Right cardiac atrium (tissue), 5 donors: ENCODE measurements at regions not wholly inside any gene's neighbourhood (a gene's known extent, or its start where the extent isn't known, plus 50 kb on each side); places are given as distances from the start of the nearest gene placed in this dataset.

Experiments
- ATAC-seq, 2 donors: fragments of 200-7000 bp; cut with Tn5 transposase; one replicate each; pipeline versions ENCODE4 v1.8.0 to v1.9.1; 2020; ENCODE audit warnings: moderate library complexity in 2 of 2, mild to moderate bottlenecking in 1 of 2
- DNase-seq, 3 donors: peaks; one replicate each; pipeline ENCODE4 v3.0.0-alpha.2; 2020
- H3K27ac ChIP-seq: one replicate; pipeline ENCODE4 v1.5.1; 2013; ENCODE audit warnings: mild to moderate bottlenecking, low read length, control low read depth, moderate library complexity
- H3K27me3 ChIP-seq: one replicate; pipeline ENCODE4 v1.6.1; 2013; ENCODE audit not compliant: control insufficient read depth, insufficient read depth
- H3K4me1 ChIP-seq: one replicate; pipeline ENCODE4 v1.6.1; 2013; ENCODE audit warnings: low read length; ENCODE audit not compliant: control insufficient read depth, insufficient read depth
- H3K4me3 ChIP-seq: one replicate; pipeline ENCODE4 v1.5.1; 2013; ENCODE audit warnings: low read length, control low read depth
- H3K9me3 ChIP-seq: one replicate; pipeline ENCODE4 v1.6.1; 2013; ENCODE audit warnings: low read length; ENCODE audit not compliant: control insufficient read depth
- WGBS: extraction: QIAGEN DNeasy Blood & Tissue Kit; methylation state at CpG from one replicate; pipeline ENCODE4 v1.1.7; 2013; 5-methylcytosine and 5-hydroxymethylcytosine counted together
- intact Hi-C, 4 donors: fragments of 100-400 bp; cut with DNase I; formaldehyde crosslinking; loops; one replicate each; pipeline versions ENCODE4 v1.11.0 to v1.14.0; 2022 to 2023
- donor health status: healthy with polysubstance abuse.
- donor health status: DM: no; HTN: yes; CAD: no.
- donor health status: DM: no; HTN: no; CAD: no.
- donor health status: DM: no; HTN: yes; CAD: no; lungs with severe emphysema.
- donor health status: DM: yes; HTN: yes; CAD: no.

DNA sequence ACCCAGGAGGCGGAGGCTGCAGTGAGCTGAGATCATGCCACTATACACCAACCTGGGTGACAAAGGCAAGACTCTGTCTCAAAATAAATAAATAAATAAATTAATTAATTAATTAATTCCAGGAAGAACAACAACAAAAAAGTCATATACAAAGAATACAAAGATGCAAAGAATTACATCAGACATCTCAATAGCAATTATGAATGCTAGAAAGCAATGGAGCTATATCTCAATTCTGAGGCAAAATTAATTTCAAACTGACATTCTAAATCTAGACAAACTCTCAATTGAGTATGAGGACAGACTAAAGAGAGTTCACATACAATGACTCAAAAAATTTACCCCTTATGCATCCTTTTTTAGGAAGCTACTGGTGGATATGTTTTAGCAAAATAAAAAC lies 69.6 kb upstream of the CTNNB1 start:
- DNase-seq: no peak
- 98% methylated on average over 1 of the region's 1 CpG for WGBS
- ATAC-seq: no peak
- no peak overlapping the region for H3K27ac ChIP-seq
- no peaks in the 10 kb centered on the region for H3K4me1 ChIP-seq
- peaks cover 4% of the 10 kb centered on the region for H3K9me3 ChIP-seq
- no peaks in the 10 kb centered on the region for H3K27me3 ChIP-seq
- intact Hi-C loops: no loop called here
- H3K4me3 ChIP-seq: no peak overlapping the region

DNA sequence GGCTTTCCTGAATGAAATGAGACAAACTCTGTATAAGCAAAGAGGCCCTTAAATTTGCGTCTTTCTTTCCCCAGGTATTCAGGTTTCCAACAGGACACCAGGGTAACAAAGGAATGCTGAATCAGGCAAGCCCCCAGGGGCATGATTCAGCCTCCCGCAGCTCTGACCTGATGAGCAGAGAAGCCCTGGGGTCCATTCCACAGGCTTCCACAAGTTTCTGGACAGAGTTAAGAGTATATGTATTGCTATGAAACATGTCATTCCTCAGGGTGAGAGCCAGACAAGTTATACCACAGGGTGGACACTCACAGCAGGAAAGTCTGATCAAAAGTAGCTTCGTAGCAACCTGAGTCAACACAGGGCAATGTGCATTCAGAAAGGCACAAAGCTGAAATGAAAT lies 68.1 kb upstream of the CTNNB1 start:
- H3K9me3 ChIP-seq: no peaks in the 10 kb centered on the region
- H3K4me1 ChIP-seq: no peaks in the 10 kb centered on the region
- no peaks in the 10 kb centered on the region for H3K27me3 ChIP-seq
- intact Hi-C loops: no loop called here
- WGBS: 90% methylated on average over 3 of the region's 3 CpGs
- H3K27ac ChIP-seq: no peak overlapping the region
- DNase-seq (no peak), ATAC-seq (no peak)
- H3K4me3 ChIP-seq: no peak overlapping the region

GRCh38 chr3:41137686-41138111 lies 61.6 kb upstream of the CTNNB1 start:
- intact Hi-C loops: no loop called here
- Histone ChIP-seq H3K4me1 (no peaks in the 10 kb centered on the region), H3K4me3 (no peak overlapping the region), H3K27ac (no peak overlapping the region), H3K9me3 (no peaks in the 10 kb centered on the region), H3K27me3 (no peaks in the 10 kb centered on the region)
- no peak for ATAC-seq
- no peak for DNase-seq
- 80% methylated on average over 1 of the region's 1 CpG for WGBS

DNA sequence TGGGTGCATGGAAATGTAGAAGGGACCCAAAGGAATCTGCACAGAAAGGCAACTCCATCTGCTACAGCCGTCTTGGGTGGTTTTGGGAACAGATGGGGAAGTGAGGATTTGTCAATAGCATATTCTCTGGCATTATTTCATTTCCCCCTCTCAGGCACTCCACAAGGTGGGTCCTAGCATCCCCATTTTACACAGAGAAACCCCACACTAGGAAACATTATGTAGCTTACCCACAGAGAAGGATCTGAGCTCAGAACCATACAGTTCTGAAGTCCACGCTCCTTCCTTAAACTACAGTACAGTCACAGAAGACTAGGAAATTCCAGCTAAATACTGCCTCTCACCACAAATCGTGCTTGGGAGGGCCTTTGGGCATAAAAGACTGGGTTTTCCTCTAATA lies 61.2 kb upstream of the CTNNB1 start:
- no peak for ATAC-seq
- Histone ChIP-seq H3K4me1 (no peaks in the 10 kb centered on the region), H3K27me3 (no peaks in the 10 kb centered on the region), H3K9me3 (no peaks in the 10 kb centered on the region), H3K27ac (no peak overlapping the region), H3K4me3 (no peak overlapping the region)
- WGBS: 78% methylated on average over 3 of the region's 3 CpGs
- intact Hi-C loops: no loop called here
- DNase-seq: no peak

DNA sequence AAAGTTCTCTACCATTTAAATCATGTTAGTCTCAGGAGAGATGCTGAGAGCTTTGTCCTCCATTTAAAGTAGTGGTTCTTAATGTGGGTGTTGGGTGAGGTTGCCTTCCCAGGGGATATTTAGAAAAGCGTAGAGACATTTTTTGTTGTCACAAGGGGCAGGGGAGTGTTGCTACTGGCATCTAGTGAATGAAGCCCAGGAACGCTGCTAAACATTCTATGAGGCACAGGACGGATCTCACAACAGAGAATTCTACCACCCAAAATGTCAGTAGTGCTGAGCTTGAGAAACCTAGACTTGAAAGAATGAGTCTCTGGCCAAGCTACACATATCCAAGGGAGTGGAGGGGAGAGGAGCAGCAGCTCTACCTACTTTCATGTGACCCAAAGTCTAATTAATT lies 60.7 kb upstream of the CTNNB1 start:
- WGBS: 90% methylated on average over 3 of the region's 3 CpGs
- no peaks in the 10 kb centered on the region for H3K4me1 ChIP-seq
- intact Hi-C loops: no loop called here
- H3K9me3 ChIP-seq: no peaks in the 10 kb centered on the region
- no peaks in the 10 kb centered on the region for H3K27me3 ChIP-seq
- no peak for DNase-seq
- H3K27ac ChIP-seq: no peak overlapping the region
- no peak overlapping the region for H3K4me3 ChIP-seq
- ATAC-seq: no peak

- H3K27ac ChIP-seq: no peak overlapping the region
- ATAC-seq (no peak), DNase-seq (no peak)
- H3K4me3 ChIP-seq: no peak overlapping the region
- 67% methylated on average over 3 of the region's 3 CpGs for WGBS
- intact Hi-C loops: no loop called here
- no peaks in the 10 kb centered on the region for H3K9me3 ChIP-seq
- H3K4me1 ChIP-seq: no peaks in the 10 kb centered on the region
- H3K27me3 ChIP-seq: no peaks in the 10 kb centered on the region
These were observed 59.1 kb upstream of the CTNNB1 start for GRCh38 chr3:41140242-41140641.

- Histone ChIP-seq H3K4me3 (no peak overlapping the region), H3K4me1 (no peaks in the 10 kb centered on the region), H3K9me3 (no peaks in the 10 kb centered on the region), H3K27ac (no peak overlapping the region), H3K27me3 (no peaks in the 10 kb centered on the region)
- 79% methylated on average over 7 of the region's 7 CpGs for WGBS
- ATAC-seq: no peak
- intact Hi-C loops: no loop called here
- no peak for DNase-seq
These were observed 57.7 kb upstream of the CTNNB1 start for GRCh38 chr3:41141433-41142167.

DNA sequence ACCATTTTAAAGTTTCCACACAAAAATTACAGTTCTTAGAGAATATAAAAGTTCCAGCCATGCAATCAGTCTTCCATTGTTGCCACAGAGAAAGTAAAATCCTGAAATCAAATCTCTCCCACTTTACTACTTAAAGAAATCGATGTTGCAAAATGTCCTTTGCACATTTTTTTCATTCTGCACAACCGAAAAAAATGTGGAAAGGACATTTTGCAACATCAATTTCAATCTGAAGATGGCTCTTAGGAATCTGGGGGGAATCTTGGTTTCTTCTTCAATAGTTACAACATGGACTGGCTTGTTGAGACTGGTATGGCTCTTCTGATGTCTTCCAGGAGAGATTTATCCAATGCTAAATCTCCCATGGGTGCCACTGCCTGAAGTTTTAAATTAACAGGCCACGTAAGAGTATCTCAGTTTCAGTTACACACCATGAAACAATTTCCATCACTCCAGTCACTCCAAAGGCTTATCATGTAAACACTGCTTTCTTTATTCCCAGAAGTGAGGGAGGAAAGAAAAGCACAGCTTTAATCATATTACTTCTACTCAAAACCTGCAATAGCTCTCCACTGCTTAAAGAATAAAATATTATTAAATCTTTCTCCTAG lies 55.8 kb upstream of the CTNNB1 start:
- 75% methylated on average over 3 of the region's 3 CpGs for WGBS
- no peak overlapping the region for H3K27ac ChIP-seq
- H3K4me1 ChIP-seq: no peaks in the 10 kb centered on the region
- H3K9me3 ChIP-seq: no peaks in the 10 kb centered on the region
- no peaks in the 10 kb centered on the region for H3K27me3 ChIP-seq
- intact Hi-C loops: no loop called here
- no peak for DNase-seq
- no peak overlapping the region for H3K4me3 ChIP-seq
- no peak for ATAC-seq

GRCh38 chr3:41144631-41145030 lies 54.7 kb upstream of the CTNNB1 start:
- WGBS: 45% methylated on average over 1 of the region's 1 CpG
- Histone ChIP-seq H3K27me3 (no peaks in the 10 kb centered on the region), H3K4me3 (no peak overlapping the region), H3K4me1 (no peaks in the 10 kb centered on the region), H3K9me3 (no peaks in the 10 kb centered on the region), H3K27ac (no peak overlapping the region)
- ATAC-seq (peak in 1 of 2 donors; percentile 50), DNase-seq (no peak)
- intact Hi-C loops: no loop called here

GRCh38 chr3:41148478-41148877 lies 50.8 kb upstream of the CTNNB1 start:
- H3K4me3 ChIP-seq: no peak overlapping the region
- 86% methylated on average over 2 of the region's 2 CpGs for WGBS
- H3K9me3 ChIP-seq: no peaks in the 10 kb centered on the region
- H3K27ac ChIP-seq: no peak overlapping the region
- DNase-seq: no peak
- no peaks in the 10 kb centered on the region for H3K4me1 ChIP-seq
- H3K27me3 ChIP-seq: no peaks in the 10 kb centered on the region
- intact Hi-C loops: no loop called here
- ATAC-seq: no peak

DNA sequence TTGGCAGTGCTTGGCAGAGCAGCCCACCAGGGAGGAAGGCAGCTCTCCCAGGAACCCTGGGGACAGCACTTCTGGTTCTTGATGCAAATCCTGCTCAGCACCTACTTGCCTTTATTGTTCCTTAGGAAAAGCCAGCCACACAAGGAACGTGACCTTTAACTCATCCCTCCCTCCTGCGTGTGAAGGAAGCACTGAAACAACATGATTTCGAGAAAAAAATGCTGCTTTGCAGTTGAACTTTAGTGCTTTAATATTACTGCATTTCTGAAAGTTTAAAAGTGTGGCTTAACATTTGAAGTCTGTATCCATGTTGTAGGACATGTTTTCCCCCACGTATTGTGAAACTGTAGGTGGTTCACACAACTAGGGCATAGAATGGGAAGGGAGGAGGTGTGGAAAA lies 50.4 kb upstream of the CTNNB1 start:
- Histone ChIP-seq H3K4me1 (no peaks in the 10 kb centered on the region), H3K9me3 (no peaks in the 10 kb centered on the region), H3K27me3 (no peaks in the 10 kb centered on the region), H3K27ac (no peak overlapping the region), H3K4me3 (no peak overlapping the region)
- no peak for DNase-seq
- intact Hi-C loops: no loop called here
- WGBS: 69% methylated on average over 4 of the region's 4 CpGs
- ATAC-seq: peak in 1 of 2 donors; percentile 35
